ENCODE measurements at regions not wholly inside any gene's neighbourhood (a gene's known extent, or its start where the extent isn't known, plus 50 kb on each side); places are given as distances from the start of the nearest gene placed in this dataset. TPM values are rescaled to one million over a fixed set of nuclear protein-coding genes. Genes with fewer than 3 reads are reported as not detected.
"Not testable (repeated sequence)": the region's sequence is repeated elsewhere in the genome, so short reads cannot be mapped to it uniquely, and the experiment has no call there.

DNA sequence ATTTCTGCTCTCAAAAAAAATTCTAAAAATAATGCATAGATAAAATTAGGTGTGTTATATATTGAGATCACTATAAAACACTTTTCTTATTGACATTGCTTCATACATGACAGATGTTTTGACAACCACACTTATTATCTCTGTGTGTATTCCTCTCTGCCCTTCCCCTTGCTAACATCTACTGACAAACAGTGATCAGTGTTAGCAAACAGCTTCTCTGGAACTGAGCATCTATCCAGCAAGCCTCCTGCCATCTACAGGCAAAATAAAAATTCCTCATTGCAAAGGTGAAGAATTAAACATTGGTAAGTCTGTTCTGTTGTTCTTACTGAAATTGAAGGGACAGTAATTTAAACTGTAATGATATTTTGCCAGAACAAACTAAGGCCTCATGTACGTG, 2153.9 kb downstream of the NCAM2 start:
- POLR2A ChIA-PET, result no interaction called here
- CTCF ChIA-PET, result no interaction called here
- TF ChIP-seq CTCF (IDR thresholded peaks at IDR 0.05), result no peak
- no peak for DNase-seq
- H3K36me3 Mint-ChIP-seq (ENCODE audit: low read depth), result no peaks in the 10 kb centered on the region
- no peaks in the 10 kb centered on the region for H3K4me1 Mint-ChIP-seq (ENCODE audit: low read depth)
- intact Hi-C loops (cut with micrococcal nuclease), result no loop called here
- no peaks in the 10 kb centered on the region for H3K9me3 Mint-ChIP-seq
- H3K27ac Mint-ChIP-seq, result no peak overlapping the region
- no peak overlapping the region for H3K4me3 Mint-ChIP-seq
- ATAC-seq, result no peak
- no peaks in the 10 kb centered on the region for H3K27me3 Mint-ChIP-seq

GRCh38 chr21:23153842-23154241, 2155.6 kb downstream of the NCAM2 start:
- CTCF ChIA-PET; ATAC-seq; H3K4me3 Mint-ChIP-seq; H3K27me3 Mint-ChIP-seq; H3K27ac Mint-ChIP-seq; DNase-seq; POLR2A ChIA-PET; H3K9me3 Mint-ChIP-seq; H3K4me1 Mint-ChIP-seq (ENCODE audit: low read depth); H3K36me3 Mint-ChIP-seq (ENCODE audit: low read depth); intact Hi-C loops (cut with micrococcal nuclease): not testable (repeated sequence)

GRCh38 chr21:23155281-23155680, 2157.1 kb downstream of the NCAM2 start:
- Mint-ChIP-seq H3K27me3 (no peaks in the 10 kb centered on the region), H3K4me3 (no peak overlapping the region), H3K36me3 (ENCODE audit: low read depth) (no peaks in the 10 kb centered on the region), H3K9me3 (no peaks in the 10 kb centered on the region), H3K4me1 (ENCODE audit: low read depth) (no peaks in the 10 kb centered on the region), H3K27ac (no peak overlapping the region)
- ChIA-PET CTCF (no interaction called here), POLR2A (no interaction called here)
- DNase-seq (no peak), ATAC-seq (no peak)
- intact Hi-C loops (cut with micrococcal nuclease), result no loop called here
- no peak for TF ChIP-seq CTCF (IDR thresholded peaks at IDR 0.05)

- TF ChIP-seq CTCF (IDR thresholded peaks at IDR 0.05), result no peak
- Mint-ChIP-seq H3K36me3 (ENCODE audit: low read depth) (no peaks in the 10 kb centered on the region), H3K4me3 (no peak overlapping the region), H3K9me3 (no peaks in the 10 kb centered on the region), H3K27ac (no peak overlapping the region), H3K27me3 (no peaks in the 10 kb centered on the region), H3K4me1 (ENCODE audit: low read depth) (no peaks in the 10 kb centered on the region)
- ChIA-PET POLR2A (no interaction called here), CTCF (no interaction called here)
- ATAC-seq (no peak), DNase-seq (no peak)
- intact Hi-C loops (cut with micrococcal nuclease), result no loop called here
Measured at GRCh38 chr21:23160914-23161313, 2162.7 kb downstream of the NCAM2 start.

DNA sequence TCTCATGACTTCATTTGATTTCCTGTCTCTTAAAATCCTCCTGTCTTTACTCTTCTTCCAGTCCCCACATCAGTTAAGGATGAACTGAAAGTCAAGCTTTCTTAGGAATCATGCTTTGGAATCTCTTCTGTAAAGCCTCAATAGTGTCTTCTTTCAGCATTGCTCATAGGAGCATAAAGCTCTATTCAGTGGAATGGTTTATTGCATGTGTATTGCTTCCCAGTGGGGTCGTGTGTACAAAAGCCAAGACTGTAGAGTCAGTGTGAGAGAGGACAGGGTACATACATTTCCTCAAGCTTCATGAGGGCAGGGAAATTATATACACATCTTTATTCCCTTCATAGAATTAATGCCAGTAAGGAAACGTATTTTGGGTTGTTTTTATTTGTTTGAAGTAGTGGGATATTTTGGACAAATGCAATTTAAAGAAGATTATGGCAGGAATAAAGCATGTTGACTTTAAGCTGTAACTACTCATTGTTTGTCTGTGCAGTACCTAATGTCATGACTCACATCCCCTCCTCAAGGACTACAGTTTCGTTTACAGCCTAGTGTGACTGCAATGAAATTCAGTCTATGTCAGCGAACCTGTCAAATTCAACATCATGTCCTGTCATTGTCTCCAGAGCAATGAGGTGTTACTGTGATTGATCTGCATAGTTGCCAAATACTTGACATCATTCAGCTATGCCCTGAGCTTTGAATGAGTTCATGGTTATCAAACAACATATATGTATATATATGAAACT, 2164.2 kb downstream of the NCAM2 start:
- DNase-seq (no peak), ATAC-seq (no peak)
- Mint-ChIP-seq H3K4me3 (no peak overlapping the region), H3K27me3 (no peaks in the 10 kb centered on the region), H3K27ac (no peak overlapping the region), H3K36me3 (ENCODE audit: low read depth) (no peaks in the 10 kb centered on the region), H3K4me1 (ENCODE audit: low read depth) (no peaks in the 10 kb centered on the region), H3K9me3 (no peaks in the 10 kb centered on the region)
- CTCF ChIA-PET, result no interaction called here
- intact Hi-C loops (cut with micrococcal nuclease), result no loop called here
- POLR2A ChIA-PET, result no interaction called here
- no peak for TF ChIP-seq CTCF (IDR thresholded peaks at IDR 0.05)

Small RNA genes in the stretch of these regions (microRNA-seq; reads per million reads assigned to microRNA genes)
- gene MIR6130 (ENCODE audit: borderline microRNAs expressed, borderline replicate concordance), result not detected
